Erythroblast (primary cell): ENCODE measurements at regions not wholly inside any gene's neighbourhood (a gene's known extent, or its start where the extent isn't known, plus 50 kb on each side); places are given as distances from the start of the nearest gene placed in this dataset.

Source experiments
- GATA1 ChIP-seq: IDR thresholded peaks from 2 replicates; pipeline ENCODE4 v1.6.1; 2011; ENCODE audit warnings: low read depth, mild to moderate bottlenecking, control low read depth, low read length, moderate library complexity
- POLR2A ChIP-seq: IDR thresholded peaks from 2 replicates; pipeline ENCODE4 v1.6.1; 2011; ENCODE audit warnings: mild to moderate bottlenecking, low read length

DNA sequence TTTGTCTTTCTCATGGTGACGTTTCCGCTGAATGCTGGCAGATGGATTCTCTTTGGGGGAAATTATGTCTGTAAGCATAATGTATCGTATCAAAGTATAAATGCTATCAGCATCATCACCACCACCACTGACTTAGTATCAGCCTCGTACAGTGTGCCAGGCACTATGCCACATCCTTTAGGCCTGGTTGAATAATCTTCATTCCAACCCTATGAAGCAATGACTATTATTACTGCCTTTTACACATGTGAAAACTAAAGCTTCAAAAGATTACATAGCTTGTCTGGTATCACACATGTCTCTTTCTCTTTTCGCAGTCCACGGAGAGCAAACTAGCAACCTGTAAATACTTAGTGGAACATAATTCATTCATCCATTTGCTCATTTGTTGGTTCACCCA, 166.7 kb upstream of the PRICKLE2 start:
- no peak for TF ChIP-seq POLR2A
- TF ChIP-seq GATA1 = no peak
